Nephron progenitor cell (in vitro differentiated cells): ENCODE measurements at regions not wholly inside any gene's neighbourhood (a gene's known extent, or its start where the extent isn't known, plus 50 kb on each side); places are given as distances from the start of the nearest gene placed in this dataset.
"Not testable (repeated sequence)": the region's sequence is repeated elsewhere in the genome, so short reads cannot be mapped to it uniquely, and the experiment has no call there.

ENCODE experiments used
- DNase-seq: peaks from one replicate; pipeline ENCODE4 v3.0.0; 2021
- H3K27ac Mint-ChIP-seq: 2 replicates; pipeline ENCODE4 v1.8.0; 2021; ENCODE audit warnings: mild to moderate bottlenecking, moderate library complexity, mixed read lengths
- H3K27me3 Mint-ChIP-seq: 2 replicates; pipeline ENCODE4 v1.8.0; 2021; ENCODE audit warnings: mild to moderate bottlenecking, low read depth, mixed read lengths; ENCODE audit not compliant: poor library complexity
- H3K36me3 Mint-ChIP-seq: 2 replicates; pipeline ENCODE4 v1.8.0; 2021; ENCODE audit warnings: low read depth, mixed read lengths
- H3K4me1 Mint-ChIP-seq: 2 replicates; pipeline ENCODE4 v1.8.0; 2021; ENCODE audit warnings: mixed read lengths
- H3K4me3 Mint-ChIP-seq: 2 replicates; pipeline ENCODE4 v1.8.0; 2021; ENCODE audit warnings: mild to moderate bottlenecking, moderate library complexity, mixed read lengths
- H3K9me3 Mint-ChIP-seq: 2 replicates; pipeline ENCODE4 v1.8.0; 2021; ENCODE audit warnings: mild to moderate bottlenecking, moderate library complexity, mixed read lengths
- TF ChIP-seq, protein P1 (sequence below): fragments of 200-600 bp; sonication (generic); IDR thresholded peaks from 2 replicates; pipeline ENCODE4 v1.5.0; 2021; ENCODE audit warnings: antibody characterized with exemption

- Mint-ChIP-seq H3K27ac (no peak overlapping the region), H3K36me3 (no peaks in the 10 kb centered on the region), H3K9me3 (no peaks in the 10 kb centered on the region), H3K27me3 (peaks cover 2% of the 10 kb centered on the region), H3K4me3 (no peak overlapping the region), H3K4me1 (peaks cover 27% of the 10 kb centered on the region)
- TF ChIP-seq, protein P1, sequence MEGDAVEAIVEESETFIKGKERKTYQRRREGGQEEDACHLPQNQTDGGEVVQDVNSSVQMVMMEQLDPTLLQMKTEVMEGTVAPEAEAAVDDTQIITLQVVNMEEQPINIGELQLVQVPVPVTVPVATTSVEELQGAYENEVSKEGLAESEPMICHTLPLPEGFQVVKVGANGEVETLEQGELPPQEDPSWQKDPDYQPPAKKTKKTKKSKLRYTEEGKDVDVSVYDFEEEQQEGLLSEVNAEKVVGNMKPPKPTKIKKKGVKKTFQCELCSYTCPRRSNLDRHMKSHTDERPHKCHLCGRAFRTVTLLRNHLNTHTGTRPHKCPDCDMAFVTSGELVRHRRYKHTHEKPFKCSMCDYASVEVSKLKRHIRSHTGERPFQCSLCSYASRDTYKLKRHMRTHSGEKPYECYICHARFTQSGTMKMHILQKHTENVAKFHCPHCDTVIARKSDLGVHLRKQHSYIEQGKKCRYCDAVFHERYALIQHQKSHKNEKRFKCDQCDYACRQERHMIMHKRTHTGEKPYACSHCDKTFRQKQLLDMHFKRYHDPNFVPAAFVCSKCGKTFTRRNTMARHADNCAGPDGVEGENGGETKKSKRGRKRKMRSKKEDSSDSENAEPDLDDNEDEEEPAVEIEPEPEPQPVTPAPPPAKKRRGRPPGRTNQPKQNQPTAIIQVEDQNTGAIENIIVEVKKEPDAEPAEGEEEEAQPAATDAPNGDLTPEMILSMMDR = no peak
- DNase-seq = no peak
Observed at GRCh38 chr5:154702477-154702876, 52.7 kb upstream of the LARP1 start.

GRCh38 chr5:154701725-154702124 is 53.5 kb upstream of the LARP1 start:
- not testable (repeated sequence) for H3K36me3 Mint-ChIP-seq, H3K27me3 Mint-ChIP-seq, H3K27ac Mint-ChIP-seq, H3K9me3 Mint-ChIP-seq, DNase-seq, H3K4me3 Mint-ChIP-seq
- peaks cover 35% of the 10 kb centered on the region for H3K4me1 Mint-ChIP-seq

DNA sequence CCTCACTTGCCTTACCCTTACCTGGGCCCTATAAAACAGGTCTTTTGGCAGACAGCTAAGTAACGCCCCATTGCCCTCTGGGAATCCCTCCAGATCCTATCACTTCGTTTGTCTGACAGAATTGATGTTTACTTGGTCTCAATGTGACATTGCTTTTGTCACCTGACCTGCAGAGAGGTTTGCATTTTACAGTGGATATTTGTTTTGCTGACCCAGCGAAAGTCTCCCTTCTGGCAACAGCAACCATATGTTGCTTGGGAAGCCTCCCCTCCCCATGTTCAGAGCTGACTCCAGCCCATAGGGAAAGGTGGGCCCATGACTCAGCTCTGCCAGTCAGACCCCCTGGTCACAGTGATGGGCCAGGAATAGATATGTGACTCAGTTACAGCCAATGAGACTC is 54.0 kb upstream of the LARP1 start:
- DNase-seq = no peak
- Mint-ChIP-seq H3K4me3 (no peak overlapping the region), H3K27me3 (peaks cover 8% of the 10 kb centered on the region), H3K9me3 (no peaks in the 10 kb centered on the region), H3K4me1 (peaks cover 38% of the 10 kb centered on the region), H3K36me3 (no peaks in the 10 kb centered on the region), H3K27ac (peak overlapping the region; percentile 1)
- TF ChIP-seq, protein P1 = no peak

- not testable (repeated sequence) for H3K9me3 Mint-ChIP-seq, DNase-seq, H3K27me3 Mint-ChIP-seq, H3K36me3 Mint-ChIP-seq, H3K4me3 Mint-ChIP-seq, H3K27ac Mint-ChIP-seq
- H3K4me1 Mint-ChIP-seq = peaks cover 38% of the 10 kb centered on the region
Observed at GRCh38 chr5:154700289-154700928, 54.8 kb upstream of the LARP1 start.

DNA sequence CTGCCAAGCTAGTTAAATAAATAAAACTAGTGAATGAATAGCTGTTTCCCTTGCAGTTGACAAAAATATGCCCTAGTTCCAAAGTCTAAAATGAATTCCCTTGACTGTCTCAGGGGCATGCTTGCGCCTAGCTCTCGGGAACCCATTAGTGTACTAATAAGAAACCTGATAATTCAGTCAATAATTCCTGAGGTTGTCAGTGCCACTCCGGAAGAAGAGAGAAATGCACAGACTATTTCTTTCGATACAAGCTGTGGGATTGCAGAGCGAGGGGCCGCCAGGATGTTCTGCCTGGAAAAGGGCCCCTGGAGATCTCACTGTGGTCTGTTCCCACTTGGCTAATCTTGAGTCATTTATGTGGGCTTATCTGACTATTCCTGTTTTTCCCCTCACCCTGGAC is 56.4 kb upstream of the LARP1 start:
- TF ChIP-seq, protein P1 = no peak
- H3K4me3 Mint-ChIP-seq = no peak overlapping the region
- no peak overlapping the region for H3K27ac Mint-ChIP-seq
- no peak for DNase-seq
- H3K4me1 Mint-ChIP-seq = peaks cover 38% of the 10 kb centered on the region
- H3K36me3 Mint-ChIP-seq = no peaks in the 10 kb centered on the region
- peaks cover 6% of the 10 kb centered on the region for H3K9me3 Mint-ChIP-seq
- peaks cover 8% of the 10 kb centered on the region for H3K27me3 Mint-ChIP-seq

GRCh38 chr5:154697371-154697770 is 57.8 kb upstream of the LARP1 start:
- Mint-ChIP-seq H3K27me3 (peaks cover 15% of the 10 kb centered on the region), H3K9me3 (peaks cover 8% of the 10 kb centered on the region), H3K36me3 (no peaks in the 10 kb centered on the region), H3K4me3 (no peak overlapping the region), H3K4me1 (peaks cover 37% of the 10 kb centered on the region), H3K27ac (no peak overlapping the region)
- TF ChIP-seq, protein P1 = no peak
- DNase-seq = no peak

DNA sequence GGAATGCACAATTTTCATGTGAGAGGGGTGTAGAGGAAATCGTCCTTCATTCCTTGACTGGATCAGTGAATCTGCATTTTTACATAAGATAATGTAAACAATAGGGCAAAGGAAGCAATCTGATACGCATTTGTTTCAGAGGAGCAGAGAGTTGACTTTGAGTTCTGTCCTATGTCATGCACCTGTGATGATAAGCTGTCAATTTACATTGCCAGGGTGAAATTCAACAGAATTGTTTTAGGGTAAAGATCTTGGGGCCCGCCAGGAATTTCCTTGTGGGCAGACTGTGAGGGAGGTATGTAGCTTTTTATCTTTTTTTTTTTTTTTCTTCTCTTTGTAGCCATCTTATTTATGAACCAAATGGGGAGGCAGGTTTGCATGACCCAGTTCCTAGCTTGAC is 58.3 kb upstream of the LARP1 start:
- no peak for DNase-seq
- Mint-ChIP-seq H3K27ac (no peak overlapping the region), H3K36me3 (no peaks in the 10 kb centered on the region), H3K9me3 (peaks cover 8% of the 10 kb centered on the region), H3K27me3 (peaks cover 20% of the 10 kb centered on the region), H3K4me3 (no peak overlapping the region), H3K4me1 (peaks cover 36% of the 10 kb centered on the region)
- TF ChIP-seq, protein P1 = no peak
